ENCODE measurements at regions not wholly inside any gene's neighbourhood (a gene's known extent, or its start where the extent isn't known, plus 50 kb on each side); places are given as distances from the start of the nearest gene placed in this dataset.

- H3K4me3 ChIP-seq (ENCODE audit: control insufficient read depth, low read depth, low read length): no peak overlapping the region
- no peak for TF ChIP-seq CTCF (conservative IDR thresholded peaks at IDR 0.05; ENCODE audit: control insufficient read depth, insufficient read depth, low read depth, low read length)
- DNase-seq (ENCODE audit: low read depth): no peak
Measured at GRCh38 chr1:87743256-87743655, 414.6 kb downstream of the LMO4 start.

DNA sequence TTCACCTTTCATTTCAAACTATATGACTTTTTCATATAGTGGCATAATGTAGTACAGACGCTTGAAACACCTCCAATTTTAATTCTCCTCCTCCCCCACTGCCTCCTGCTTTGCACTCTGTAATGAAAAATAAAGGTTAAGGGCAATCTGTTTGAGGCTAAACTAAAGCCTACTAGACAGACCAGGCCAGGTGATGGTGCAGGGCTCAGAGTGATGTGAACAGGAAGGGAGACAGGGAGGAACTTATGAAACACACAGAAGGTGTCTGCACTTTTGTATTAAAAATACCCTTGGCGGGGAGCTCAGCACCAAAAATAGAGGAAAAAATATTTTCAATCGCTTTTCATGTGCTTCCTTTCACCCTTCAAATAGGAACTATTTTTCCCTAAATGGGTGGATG lies 415.4 kb downstream of the LMO4 start:
- TF ChIP-seq CTCF (conservative IDR thresholded peaks at IDR 0.05; ENCODE audit: control insufficient read depth, insufficient read depth, low read depth, low read length): no peak
- no peak for DNase-seq (ENCODE audit: low read depth)
- H3K4me3 ChIP-seq (ENCODE audit: control insufficient read depth, low read depth, low read length): no peak overlapping the region

- H3K4me3 ChIP-seq (ENCODE audit: control insufficient read depth, low read depth, low read length): no peak overlapping the region
- no peak for TF ChIP-seq CTCF (conservative IDR thresholded peaks at IDR 0.05; ENCODE audit: control insufficient read depth, insufficient read depth, low read depth, low read length)
- no peak for DNase-seq (ENCODE audit: low read depth)
Measured at GRCh38 chr1:87744763-87745162, 416.1 kb downstream of the LMO4 start.

GRCh38 chr1:87753366-87753765 lies 424.7 kb downstream of the LMO4 start:
- DNase-seq (ENCODE audit: low read depth): no peak
- no peak overlapping the region for H3K4me3 ChIP-seq (ENCODE audit: control insufficient read depth, low read depth, low read length)
- no peak for TF ChIP-seq CTCF (conservative IDR thresholded peaks at IDR 0.05; ENCODE audit: control insufficient read depth, insufficient read depth, low read depth, low read length)

DNA sequence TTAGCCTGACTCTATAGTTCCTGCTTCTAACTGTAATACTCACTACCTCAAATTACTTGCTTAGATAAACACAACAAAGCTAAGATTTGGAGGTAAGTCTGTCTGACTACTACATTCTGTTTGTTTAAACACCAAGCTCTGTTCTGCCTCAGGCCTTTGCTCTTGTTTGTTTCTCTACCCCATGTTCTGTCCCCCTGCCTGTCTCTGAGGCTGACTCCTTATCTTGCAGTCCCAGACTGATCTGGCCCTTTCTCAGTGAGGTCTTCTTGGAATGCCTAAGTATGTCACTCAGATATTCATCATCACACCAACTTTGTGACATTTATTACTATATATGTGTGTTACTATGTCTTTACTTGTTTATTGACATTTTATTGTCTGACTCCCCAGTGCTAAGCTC lies 425.5 kb downstream of the LMO4 start:
- no peak for TF ChIP-seq CTCF (conservative IDR thresholded peaks at IDR 0.05; ENCODE audit: control insufficient read depth, insufficient read depth, low read depth, low read length)
- no peak for DNase-seq (ENCODE audit: low read depth)
- no peak overlapping the region for H3K4me3 ChIP-seq (ENCODE audit: control insufficient read depth, low read depth, low read length)

DNA sequence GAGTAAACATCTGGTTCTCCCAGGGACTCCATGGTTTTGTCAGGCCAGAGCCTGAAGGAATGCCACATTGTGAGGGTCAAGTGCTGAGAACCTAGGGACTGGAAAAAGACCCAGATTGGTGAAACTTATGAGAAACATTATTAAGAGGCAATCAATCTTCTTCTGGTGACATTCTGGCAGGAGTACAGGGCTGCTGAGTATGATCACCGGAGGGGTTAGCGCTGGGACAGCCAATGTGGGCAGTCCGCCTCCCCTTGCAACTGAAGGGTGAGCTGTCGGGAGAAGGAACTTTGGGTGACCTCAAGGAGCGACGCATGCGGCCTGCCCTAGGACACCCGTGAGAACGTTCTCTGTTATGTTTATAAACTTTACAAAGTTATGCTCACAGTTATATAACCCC lies 429.0 kb downstream of the LMO4 start:
- TF ChIP-seq CTCF (conservative IDR thresholded peaks at IDR 0.05; ENCODE audit: control insufficient read depth, insufficient read depth, low read depth, low read length): no peak
- DNase-seq (ENCODE audit: low read depth): peak; percentile 21
- no peak overlapping the region for H3K4me3 ChIP-seq (ENCODE audit: control insufficient read depth, low read depth, low read length)

GRCh38 chr1:87759421-87760087 lies 430.9 kb downstream of the LMO4 start:
- no peak overlapping the region for H3K4me3 ChIP-seq (ENCODE audit: control insufficient read depth, low read depth, low read length)
- no peak for DNase-seq (ENCODE audit: low read depth)
- TF ChIP-seq CTCF (conservative IDR thresholded peaks at IDR 0.05; ENCODE audit: control insufficient read depth, insufficient read depth, low read depth, low read length): no peak

Data from fibroblast of mammary gland (primary cell).